ENCODE measurements at regions not wholly inside any gene's neighbourhood (a gene's known extent, or its start where the extent isn't known, plus 50 kb on each side); places are given as distances from the start of the nearest gene placed in this dataset.
"Not testable (repeated sequence)": the region's sequence is repeated elsewhere in the genome, so short reads cannot be mapped to it uniquely, and the experiment has no call there.

- H3K4me1 Mint-ChIP-seq = peaks cover 0 to 3% (median 3%) of the 10 kb centered on the region in 3 donors
- ATAC-seq (ENCODE audit: low read depth in 2 of 2) (no peak), DNase-seq (no peak)
- no peaks in the 10 kb centered on the region for H3K36me3 Mint-ChIP-seq
- peaks cover 0 to 12% (median 10%) of the 10 kb centered on the region in 3 donors for H3K27me3 Mint-ChIP-seq
- no peak overlapping the region for H3K4me3 Mint-ChIP-seq
- H3K27ac Mint-ChIP-seq = no peak overlapping the region
- H3K9me3 Mint-ChIP-seq = no peaks in the 10 kb centered on the region
These were observed 77.1 kb upstream of the SCIN start for GRCh38 chr7:12493407-12493806.

- Mint-ChIP-seq H3K27ac (peak overlapping the region in 1 of 6 donors; percentile 27), H3K27me3 (peaks cover 0 to 12% (median 10%) of the 10 kb centered on the region in 3 donors), H3K36me3 (no peaks in the 10 kb centered on the region), H3K9me3 (peaks cover 0 to under 1% (median 0%) of the 10 kb centered on the region in 7 donors), H3K4me1 (peaks cover 0 to 3% (median 3%) of the 10 kb centered on the region in 3 donors), H3K4me3 (no peak overlapping the region)
- no peak for ATAC-seq (ENCODE audit: low read depth in 2 of 2)
- DNase-seq = no peak
These were observed 76.4 kb upstream of the SCIN start for GRCh38 chr7:12493863-12494686.

GRCh38 chr7:12494687-12495024, 75.9 kb upstream of the SCIN start:
- no peak overlapping the region for H3K27ac Mint-ChIP-seq
- H3K36me3 Mint-ChIP-seq = no peaks in the 10 kb centered on the region
- peaks cover 0 to 2% (median 0%) of the 10 kb centered on the region in 7 donors for H3K9me3 Mint-ChIP-seq
- peaks cover 0 to 8% (median 6%) of the 10 kb centered on the region in 3 donors for H3K27me3 Mint-ChIP-seq
- DNase-seq (no peak), ATAC-seq (ENCODE audit: low read depth in 2 of 2) (no peak)
- no peak overlapping the region for H3K4me3 Mint-ChIP-seq
- H3K4me1 Mint-ChIP-seq = peaks cover 0 to 3% (median 3%) of the 10 kb centered on the region in 3 donors

- not testable (repeated sequence) for H3K27me3 Mint-ChIP-seq
These were observed 73.4 kb upstream of the SCIN start for GRCh38 chr7:12496901-12497674.

GRCh38 chr7:12504149-12504548, 66.4 kb upstream of the SCIN start:
- Mint-ChIP-seq H3K27me3 (no peaks in the 10 kb centered on the region), H3K9me3 (peaks cover 0 to under 1% (median 0%) of the 10 kb centered on the region in 7 donors), H3K4me1 (no peaks in the 10 kb centered on the region), H3K4me3 (no peak overlapping the region), H3K27ac (no peak overlapping the region), H3K36me3 (no peaks in the 10 kb centered on the region)
- ATAC-seq (ENCODE audit: low read depth in 2 of 2) (no peak), DNase-seq (no peak)

More at GRCh38 chr7:12496901-12497674, 73.4 kb upstream of the SCIN start:
- not testable (repeated sequence) for H3K9me3 Mint-ChIP-seq; H3K36me3 Mint-ChIP-seq; ATAC-seq (ENCODE audit: low read depth in 2 of 2); DNase-seq; H3K27ac Mint-ChIP-seq; H3K4me1 Mint-ChIP-seq
- peak overlapping the region in 5 of 8 donors; percentile 1 to 83 (median 48) for H3K4me3 Mint-ChIP-seq

- Mint-ChIP-seq H3K9me3 (no peaks in the 10 kb centered on the region), H3K36me3 (no peaks in the 10 kb centered on the region), H3K27ac (no peak overlapping the region), H3K4me1 (no peaks in the 10 kb centered on the region), H3K4me3 (no peak overlapping the region), H3K27me3 (peaks cover 0 to 4% (median 0%) of the 10 kb centered on the region in 3 donors)
- DNase-seq = no peak
- ATAC-seq (ENCODE audit: low read depth in 2 of 2) = no peak
These were observed 62.5 kb upstream of the SCIN start for GRCh38 chr7:12508005-12508404.

DNA sequence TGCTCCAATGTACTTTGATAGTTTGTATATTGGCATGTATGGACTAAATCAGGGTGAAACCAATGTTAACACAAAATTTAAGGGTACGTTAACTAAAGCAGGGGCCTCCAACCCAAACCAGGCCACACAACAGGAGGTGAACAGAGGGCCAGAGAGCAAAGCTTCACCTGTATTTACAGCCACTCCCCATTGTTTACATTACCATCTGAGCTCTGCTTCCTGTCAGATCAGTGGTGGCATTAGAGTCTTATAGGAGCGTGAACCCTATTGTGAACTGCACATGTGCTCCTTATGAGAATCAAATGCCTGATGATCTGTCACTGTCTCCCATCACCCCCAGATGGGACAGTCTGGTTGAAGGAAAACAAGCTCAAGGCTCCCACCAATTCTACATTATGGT, 62.0 kb upstream of the SCIN start:
- no peak overlapping the region for H3K27ac Mint-ChIP-seq
- H3K27me3 Mint-ChIP-seq = peaks cover 0 to 8% (median 0%) of the 10 kb centered on the region in 3 donors

GRCh38 chr7:12517451-12517850, 53.1 kb upstream of the SCIN start:
- Mint-ChIP-seq H3K4me3 (peak overlapping the region in 1 of 8 donors; percentile 31), H3K36me3 (peaks cover 0 to 15% of the 10 kb centered on the region in 2 donors), H3K27me3 (peaks cover 14 to 36% (median 22%) of the 10 kb centered on the region in 3 donors), H3K27ac (no peak overlapping the region), H3K4me1 (no peaks in the 10 kb centered on the region), H3K9me3 (peaks cover 10 to 26% (median 20%) of the 10 kb centered on the region in 7 donors)
- ATAC-seq (ENCODE audit: low read depth in 2 of 2) (no peak), DNase-seq (no peak)

More for the DNA sequence above, 62.0 kb upstream of the SCIN start:
- Mint-ChIP-seq H3K36me3 (no peaks in the 10 kb centered on the region), H3K4me3 (no peak overlapping the region), H3K9me3 (no peaks in the 10 kb centered on the region), H3K4me1 (no peaks in the 10 kb centered on the region)
- ATAC-seq (ENCODE audit: low read depth in 2 of 2) (no peak), DNase-seq (no peak)

- Mint-ChIP-seq H3K9me3 (peaks cover 10 to 26% (median 20%) of the 10 kb centered on the region in 7 donors), H3K27ac (no peak overlapping the region), H3K27me3 (peaks cover 22 to 38% (median 27%) of the 10 kb centered on the region in 3 donors), H3K36me3 (peaks cover 0 to 15% of the 10 kb centered on the region in 2 donors), H3K4me1 (no peaks in the 10 kb centered on the region), H3K4me3 (no peak overlapping the region)
- no peak for DNase-seq
- ATAC-seq (ENCODE audit: low read depth in 2 of 2) = peak in 1 of 2 donors; percentile 38
These were observed 51.4 kb upstream of the SCIN start for GRCh38 chr7:12518920-12519681.

DNA sequence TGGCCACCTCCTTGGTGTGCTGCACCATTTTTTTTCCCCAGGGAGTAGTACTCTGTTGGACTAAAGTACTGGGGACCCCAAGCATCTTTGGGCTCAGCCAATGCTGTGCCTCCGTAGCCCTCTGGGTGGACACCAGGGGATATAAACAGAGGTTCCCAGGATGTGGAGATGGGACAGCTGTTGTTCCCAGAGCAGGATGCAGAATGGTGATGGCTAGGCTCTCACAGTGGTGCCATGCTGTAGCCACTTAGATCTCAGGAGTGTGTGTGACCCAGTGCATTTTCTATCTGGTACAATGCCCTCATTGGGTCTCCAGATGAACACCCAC, 50.9 kb upstream of the SCIN start:
- no peak overlapping the region for H3K27ac Mint-ChIP-seq
- no peak overlapping the region for H3K4me3 Mint-ChIP-seq
- H3K4me1 Mint-ChIP-seq = no peaks in the 10 kb centered on the region
- H3K36me3 Mint-ChIP-seq = peaks cover 0 to 15% of the 10 kb centered on the region in 2 donors
- no peak for ATAC-seq (ENCODE audit: low read depth in 2 of 2)
- H3K9me3 Mint-ChIP-seq = peaks cover 10 to 26% (median 17%) of the 10 kb centered on the region in 7 donors
- no peak for DNase-seq
- H3K27me3 Mint-ChIP-seq = peaks cover 22 to 38% (median 27%) of the 10 kb centered on the region in 3 donors

All from naive B cell (primary cell).